Heart right ventricle (tissue), 16 donors: ENCODE measurements at regions not wholly inside any gene's neighbourhood (a gene's known extent, or its start where the extent isn't known, plus 50 kb on each side); places are given as distances from the start of the nearest gene placed in this dataset.

Source experiments
- ATAC-seq, 8 donors: fragments of 200-7000 bp; cut with Tn5 transposase; one replicate each; pipeline ENCODE4 v1.9.1; 2020; ENCODE audit warnings: mild to moderate bottlenecking in 8 of 8, moderate library complexity in 8 of 8, moderate number of reproducible peaks in 1 of 8
- DNase-seq, 2 donors: peaks; one replicate each; pipeline ENCODE4 v3.0.0-alpha.2; 2020
- H3K27ac ChIP-seq, 10 donors: fragments of 200-600 bp; sonication (generic) in 2 of 10; one replicate each; pipeline versions ENCODE4 v1.5.0 to v1.8.0; 2020 to 2022; ENCODE audit warnings: mild to moderate bottlenecking in 3 of 10
- H3K27me3 ChIP-seq, 7 donors: fragments of 200-600 bp; one replicate each; pipeline ENCODE4 v1.8.0; 2021 to 2022; ENCODE audit warnings: mild to moderate bottlenecking in 2 of 7
- H3K36me3 ChIP-seq, 9 donors: fragments of 200-600 bp; sonication (generic) in 1 of 9; one replicate each; pipeline versions ENCODE4 v1.5.0 to v1.8.0; 2020 to 2022; ENCODE audit warnings: mild to moderate bottlenecking in 2 of 9
- H3K4me1 ChIP-seq, 9 donors: fragments of 200-600 bp; sonication (generic) in 1 of 9; one replicate each; pipeline versions ENCODE4 v1.5.0 to v1.8.0; 2020 to 2022; ENCODE audit warnings: mild to moderate bottlenecking in 4 of 9
- H3K4me3 ChIP-seq, 10 donors: fragments of 200-600 bp; sonication (generic) in 2 of 10; one replicate each; pipeline versions ENCODE4 v1.5.0 to v1.8.0; 2020 to 2022; ENCODE audit warnings: mild to moderate bottlenecking in 7 of 10, moderate library complexity in 2 of 10
- H3K9me3 ChIP-seq, 11 donors: fragments of 200-600 bp in 10 of 11; sonication (generic) in 2 of 11; one replicate each; pipeline versions ENCODE4 v1.5.0 to v1.8.0; 2013 to 2022; ENCODE audit warnings: mild to moderate bottlenecking in 2 of 11, control low read depth in 1 of 11, moderate library complexity in 1 of 11
- CTCF ChIP-seq, 9 donors: fragments of 200-600 bp; sonication (generic) in 2 of 9; IDR thresholded peaks; one replicate each; pipeline versions ENCODE4 v1.5.0 to v1.8.0; 2021 to 2022; ENCODE audit warnings: antibody characterized with exemption in 9 of 9, mild to moderate bottlenecking in 5 of 9, moderate library complexity in 1 of 9
- WGBS, 2 donors: extraction: QIAGEN DNeasy Blood & Tissue Kit; methylation state at CpG; one replicate each; pipeline ENCODE4 v1.1.7; 2013; ENCODE audit warnings: inconsistent platforms in 1 of 2; 5-methylcytosine and 5-hydroxymethylcytosine counted together
- intact Hi-C, 10 donors: fragments of 100-400 bp; cut with DNase I; formaldehyde crosslinking; loops; one replicate each; pipeline versions ENCODE4 v1.11.1 to v1.14.2; 2022
- donor health status: Arrhythmogenic right ventricular cardiomyopathy.
- donor health status: ischemic (EF 13 %, LVEDD 7.1; RV severe dilation, severe dysfunction).
- donor health status: healthy with polysubstance abuse.
- donor health status: DM: no; HTN: yes; CAD: no.
- donor health status: DM: no; HTN: no; CAD: no.
- donor health status: ischemic (EF 25% LVEDD 6.9; RV normal size, moderate dysfunction).
- donor health status: ischemic (EF 25% LVEDD 5.7; RV mildly dilated, moderate dysfunction).
- donor health status: healthy.
- donor health status: DM: yes; HTN: yes; CAD: no.
- donor health status: Ischemic cardiomyopathy.
- donor health status: ischemic (EF 35%, LVEDD 5.7; RV mildly dilated, moderate dysfunction).
- donor health status: nonischemic (EF 11% LVEDD 7.7; RV severe dilation, severe dysfunction).
- donor health status: DM: yes; HTN: yes; CAD: no.
- donor health status: PGD.
- donor health status: ischemic (EF 29% LVEDD 5.4; RV normal size, mild dysfunction).
- donor health status: nonischemic (EF 23%, LVEDD 6.1; RV moderate dilation, normal function).

GRCh38 chr5:23445573-23445972 is 61.8 kb upstream of the PRDM9 start:
- ATAC-seq: no peak
- WGBS, 2 donors: 50 to 61% methylated on average over 1 of the region's 1 CpG
- TF ChIP-seq CTCF (IDR thresholded peaks at IDR 0.05): no peak
- H3K4me1 ChIP-seq: peaks cover 0 to 4% (median 0%) of the 10 kb centered on the region in 9 donors
- intact Hi-C loops: no loop called here
- no peak for DNase-seq
- no peaks in the 10 kb centered on the region for H3K27me3 ChIP-seq
- H3K36me3 ChIP-seq: no peaks in the 10 kb centered on the region
- H3K9me3 ChIP-seq: peaks cover 0 to 4% (median 0%) of the 10 kb centered on the region in 11 donors
- H3K27ac ChIP-seq: no peak overlapping the region
- H3K4me3 ChIP-seq: no peak overlapping the region

GRCh38 chr5:23440703-23441102 is 66.7 kb upstream of the PRDM9 start:
- H3K4me1 ChIP-seq: peaks cover 0 to 4% (median 0%) of the 10 kb centered on the region in 9 donors
- 84 to 86% methylated on average over 1 of the region's 1 CpG for WGBS, 2 donors
- H3K27me3 ChIP-seq: no peaks in the 10 kb centered on the region
- no peak overlapping the region for H3K27ac ChIP-seq
- H3K36me3 ChIP-seq: no peaks in the 10 kb centered on the region
- no peak for DNase-seq
- no peak for TF ChIP-seq CTCF (IDR thresholded peaks at IDR 0.05)
- peaks cover 0 to 8% (median 0%) of the 10 kb centered on the region in 11 donors for H3K9me3 ChIP-seq
- intact Hi-C loops: no loop called here
- no peak overlapping the region for H3K4me3 ChIP-seq
- no peak for ATAC-seq

GRCh38 chr5:23437011-23437410 is 70.4 kb upstream of the PRDM9 start:
- intact Hi-C loops: no loop called here
- no peaks in the 10 kb centered on the region for H3K36me3 ChIP-seq
- TF ChIP-seq CTCF (IDR thresholded peaks at IDR 0.05): no peak
- no peak overlapping the region for H3K4me3 ChIP-seq
- H3K27ac ChIP-seq: no peak overlapping the region
- H3K27me3 ChIP-seq: no peaks in the 10 kb centered on the region
- H3K9me3 ChIP-seq: peaks cover 0 to 12% (median 0%) of the 10 kb centered on the region in 11 donors
- no peaks in the 10 kb centered on the region for H3K4me1 ChIP-seq
- no peak for ATAC-seq
- DNase-seq: no peak

GRCh38 chr5:23433534-23434315 is 73.7 kb upstream of the PRDM9 start:
- WGBS, 2 donors: 93 to 95% methylated on average over 8 of the region's 8 CpGs
- H3K27ac ChIP-seq: no peak overlapping the region
- no peaks in the 10 kb centered on the region for H3K4me1 ChIP-seq
- no peak for ATAC-seq
- peaks cover 0 to 12% (median 0%) of the 10 kb centered on the region in 11 donors for H3K9me3 ChIP-seq
- no peak overlapping the region for H3K4me3 ChIP-seq
- no peak for TF ChIP-seq CTCF (IDR thresholded peaks at IDR 0.05)
- no peaks in the 10 kb centered on the region for H3K36me3 ChIP-seq
- no peaks in the 10 kb centered on the region for H3K27me3 ChIP-seq
- no peak for DNase-seq
- intact Hi-C loops: no loop called here
